Breast epithelium (tissue), 4 donors: ENCODE measurements at regions not wholly inside any gene's neighbourhood (a gene's known extent, or its start where the extent isn't known, plus 50 kb on each side); places are given as distances from the start of the nearest gene placed in this dataset.

Experiments
- DNase-seq, 2 donors: peaks; one replicate each; pipeline ENCODE4 v3.0.0-alpha.2; 2019; ENCODE audit warnings: low spot score in 2 of 2
- H3K27ac ChIP-seq, 2 donors: fragments of 200-600 bp; sonication (generic) in 1 of 2; one replicate each; pipeline ENCODE4 v1.5.1; 2016 to 2019; ENCODE audit warnings: mild to moderate bottlenecking in 1 of 2
- H3K27me3 ChIP-seq, 2 donors: fragments of 200-600 bp; sonication (generic) in 1 of 2; one replicate each; pipeline versions ENCODE4 v1.5.1 to v1.6.0; 2017 to 2019; ENCODE audit warnings: control low read depth in 1 of 2, mild to moderate bottlenecking in 1 of 2
- H3K36me3 ChIP-seq: fragments of 200-600 bp; one replicate; pipeline ENCODE4 v1.5.1; 2019
- H3K4me1 ChIP-seq, 2 donors: fragments of 200-600 bp; sonication (generic); one replicate each; pipeline ENCODE4 v1.5.1; 2016 to 2019; ENCODE audit warnings: control low read depth in 1 of 2
- H3K4me3 ChIP-seq, 3 donors: fragments of 200-600 bp; sonication (generic); 1 replicate in 2 of 3; 2 replicates in 1 of 3; pipeline ENCODE4 v1.5.1; 2016 to 2019; ENCODE audit warnings: mild to moderate bottlenecking in 3 of 3, moderate library complexity in 2 of 3
- H3K9me3 ChIP-seq, 2 donors: fragments of 200-600 bp; sonication (generic) in 1 of 2; one replicate each; pipeline ENCODE4 v1.5.1; 2016 to 2019; ENCODE audit warnings: control low read depth in 1 of 2
- CTCF ChIP-seq, 3 donors: fragments of 450-650 bp; IDR thresholded peaks; one replicate each; pipeline ENCODE4 v1.5.1; 2016 to 2017; ENCODE audit warnings: antibody characterized with exemption in 3 of 3, mild to moderate bottlenecking in 3 of 3, moderate library complexity in 3 of 3
- POLR2A ChIP-seq: fragments of 450-650 bp; IDR thresholded peaks from one replicate; pipeline ENCODE4 v1.6.1; 2016; ENCODE audit warnings: antibody characterized with exemption, mild to moderate bottlenecking, moderate library complexity
- POLR2AphosphoS5 ChIP-seq, 3 donors: sonication (generic); formaldehyde crosslinking; IDR thresholded peaks; one replicate each; pipeline ENCODE4 v1.6.1; 2017; ENCODE audit warnings: antibody characterized with exemption in 3 of 3
- intact Hi-C: fragments of 100-400 bp; cut with DNase I; formaldehyde crosslinking; loops from one replicate; pipeline ENCODE4 v1.15.1; 2023; ENCODE audit warnings: low total_unique reads

- H3K4me1 ChIP-seq, result no peaks in the 10 kb centered on the region
- H3K27me3 ChIP-seq, result no peaks in the 10 kb centered on the region
- TF ChIP-seq CTCF (IDR thresholded peaks at IDR 0.05) (no peak), POLR2A (no peak), POLR2AphosphoS5 (IDR thresholded peaks at IDR 0.05) (no peak)
- no peaks in the 10 kb centered on the region for H3K9me3 ChIP-seq
- DNase-seq, result no peak
- no peak overlapping the region for H3K27ac ChIP-seq
- no peaks in the 10 kb centered on the region for H3K36me3 ChIP-seq
- H3K4me3 ChIP-seq, result no peak overlapping the region
- intact Hi-C loops, result no loop called here
These were observed 785.6 kb downstream of the TMTC2 start for GRCh38 chr12:83472350-83472749.

- Histone ChIP-seq H3K27me3 (no peaks in the 10 kb centered on the region), H3K27ac (no peak overlapping the region), H3K4me1 (no peaks in the 10 kb centered on the region), H3K9me3 (no peaks in the 10 kb centered on the region), H3K4me3 (no peak overlapping the region), H3K36me3 (no peaks in the 10 kb centered on the region)
- no peak for DNase-seq
- no peak for TF ChIP-seq CTCF (IDR thresholded peaks at IDR 0.05)
- no peak for TF ChIP-seq POLR2A
- TF ChIP-seq POLR2AphosphoS5 (IDR thresholded peaks at IDR 0.05), result no peak
- intact Hi-C loops, result no loop called here
These were observed 784.6 kb downstream of the TMTC2 start for GRCh38 chr12:83471341-83471740.

DNA sequence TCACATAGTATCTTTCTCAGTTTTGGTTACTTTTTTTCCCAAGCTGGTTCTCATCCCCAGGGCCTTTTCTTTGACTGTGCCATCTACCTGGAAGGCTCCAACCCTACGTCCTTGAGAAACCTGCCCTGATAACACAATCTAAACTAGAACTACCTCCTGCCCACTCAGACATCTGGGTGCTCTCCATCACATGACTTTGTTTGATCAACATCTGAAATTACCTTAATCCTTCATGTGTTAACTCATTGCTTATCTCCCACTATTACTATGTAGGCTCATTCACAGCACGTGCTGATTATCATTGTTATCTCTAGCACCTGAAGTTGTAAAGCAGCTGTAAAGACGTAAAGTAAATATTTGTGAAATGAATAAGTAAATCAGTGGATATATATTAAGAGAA, 784.0 kb downstream of the TMTC2 start:
- no peak for DNase-seq
- Histone ChIP-seq H3K4me3 (no peak overlapping the region), H3K9me3 (no peaks in the 10 kb centered on the region), H3K36me3 (no peaks in the 10 kb centered on the region), H3K4me1 (no peaks in the 10 kb centered on the region), H3K27ac (no peak overlapping the region), H3K27me3 (no peaks in the 10 kb centered on the region)
- intact Hi-C loops, result no loop called here
- TF ChIP-seq CTCF (IDR thresholded peaks at IDR 0.05) (no peak), POLR2AphosphoS5 (IDR thresholded peaks at IDR 0.05) (no peak), POLR2A (no peak)

DNA sequence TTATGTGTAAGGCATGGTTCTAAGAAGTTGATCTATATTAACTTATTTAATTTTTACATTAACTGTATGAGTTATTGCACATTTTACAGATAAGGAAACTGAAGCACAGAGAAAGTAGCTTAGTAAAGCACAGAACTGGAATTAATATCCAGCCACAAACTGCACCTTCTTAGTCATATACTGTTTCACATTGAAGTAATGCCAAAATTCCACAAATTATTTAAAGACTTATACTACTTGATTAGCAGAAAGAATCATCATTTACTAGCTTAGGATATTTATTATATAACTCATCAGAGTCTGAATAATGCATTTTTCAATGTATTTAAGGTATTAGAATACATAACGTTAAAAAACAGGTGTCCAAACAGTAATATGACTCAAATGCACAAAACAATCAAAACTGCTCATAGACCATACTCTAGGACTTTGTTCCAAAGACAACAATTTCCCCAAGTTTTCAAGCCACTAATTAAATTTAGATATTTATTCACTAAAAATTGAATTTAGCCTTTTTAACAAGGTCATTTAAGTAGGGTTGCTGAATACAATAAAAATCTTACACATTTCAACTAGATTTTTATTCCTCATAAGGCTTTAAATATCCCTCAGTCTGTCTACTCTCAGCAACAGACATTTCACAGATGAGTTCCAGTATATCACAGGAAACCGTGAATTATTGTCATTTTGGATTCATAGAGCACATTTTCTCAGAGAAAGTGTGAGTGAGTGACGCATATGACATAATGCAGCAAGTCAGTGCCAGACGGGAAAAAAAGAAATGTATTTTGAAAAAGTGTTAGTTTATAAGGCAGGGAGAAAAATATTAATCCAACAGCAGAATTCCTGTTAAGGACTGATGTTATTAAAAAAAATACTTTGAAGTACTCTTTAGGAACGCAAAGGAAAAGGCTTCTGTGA, 782.5 kb downstream of the TMTC2 start:
- Histone ChIP-seq H3K27ac (no peak overlapping the region), H3K4me1 (no peaks in the 10 kb centered on the region), H3K27me3 (no peaks in the 10 kb centered on the region), H3K36me3 (no peaks in the 10 kb centered on the region), H3K9me3 (no peaks in the 10 kb centered on the region), H3K4me3 (no peak overlapping the region)
- DNase-seq, result no peak
- TF ChIP-seq POLR2A (no peak), CTCF (IDR thresholded peaks at IDR 0.05) (no peak), POLR2AphosphoS5 (IDR thresholded peaks at IDR 0.05) (no peak)
- intact Hi-C loops, result no loop called here

DNA sequence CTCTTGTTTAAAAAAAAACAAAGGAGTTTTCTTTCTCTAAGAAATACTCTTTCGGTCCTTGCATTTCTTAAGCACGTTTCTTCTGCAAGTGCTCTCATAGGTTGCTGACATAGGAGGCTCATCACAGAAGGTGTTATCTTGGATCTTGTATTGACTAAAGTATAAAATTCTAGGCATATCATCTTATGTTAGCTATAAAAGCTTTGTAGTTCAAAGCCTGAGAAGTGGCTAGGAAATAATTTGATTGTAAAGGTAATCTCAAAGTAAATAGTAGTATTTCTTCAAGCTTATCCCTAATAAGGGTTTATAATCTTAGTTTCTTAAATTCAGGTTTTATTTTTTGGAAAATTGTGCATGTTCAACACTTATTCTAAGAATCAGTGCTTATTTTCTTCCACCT, 778.9 kb downstream of the TMTC2 start:
- no peak overlapping the region for H3K27ac ChIP-seq

More for the DNA sequence above, 778.9 kb downstream of the TMTC2 start:
- Histone ChIP-seq H3K4me1 (no peaks in the 10 kb centered on the region), H3K27me3 (no peaks in the 10 kb centered on the region), H3K4me3 (no peak overlapping the region), H3K36me3 (no peaks in the 10 kb centered on the region), H3K9me3 (no peaks in the 10 kb centered on the region)
- DNase-seq, result no peak
- TF ChIP-seq POLR2A (no peak), POLR2AphosphoS5 (IDR thresholded peaks at IDR 0.05) (no peak), CTCF (IDR thresholded peaks at IDR 0.05) (no peak)
- intact Hi-C loops, result no loop called here
